ENCODE measurements at regions not wholly inside any gene's neighbourhood (a gene's known extent, or its start where the extent isn't known, plus 50 kb on each side); places are given as distances from the start of the nearest gene placed in this dataset.

DNA sequence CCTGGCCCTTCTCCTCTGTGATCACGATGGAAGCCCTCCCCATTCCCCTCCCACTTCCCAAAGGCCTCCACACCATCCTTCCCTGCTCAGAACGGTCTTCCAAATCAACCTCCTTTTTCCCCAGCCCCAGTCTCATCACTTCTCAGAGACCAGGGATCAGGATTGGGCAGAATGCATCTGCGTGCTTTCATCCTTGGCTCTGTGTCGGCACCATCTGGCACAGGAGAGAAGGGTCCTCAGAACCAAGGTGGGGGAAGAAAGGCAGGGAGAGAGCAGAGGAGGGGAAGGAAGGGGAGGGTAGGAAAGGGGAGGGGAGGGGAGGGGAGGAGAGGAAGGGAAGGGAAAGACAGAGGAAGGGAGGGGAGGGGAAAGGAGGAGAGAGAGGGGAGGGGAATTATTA is 52.4 kb upstream of the FICD start:
- DNase-seq (ENCODE audit: low spot score) (no peak), FAIRE-seq (no peak)

DNA sequence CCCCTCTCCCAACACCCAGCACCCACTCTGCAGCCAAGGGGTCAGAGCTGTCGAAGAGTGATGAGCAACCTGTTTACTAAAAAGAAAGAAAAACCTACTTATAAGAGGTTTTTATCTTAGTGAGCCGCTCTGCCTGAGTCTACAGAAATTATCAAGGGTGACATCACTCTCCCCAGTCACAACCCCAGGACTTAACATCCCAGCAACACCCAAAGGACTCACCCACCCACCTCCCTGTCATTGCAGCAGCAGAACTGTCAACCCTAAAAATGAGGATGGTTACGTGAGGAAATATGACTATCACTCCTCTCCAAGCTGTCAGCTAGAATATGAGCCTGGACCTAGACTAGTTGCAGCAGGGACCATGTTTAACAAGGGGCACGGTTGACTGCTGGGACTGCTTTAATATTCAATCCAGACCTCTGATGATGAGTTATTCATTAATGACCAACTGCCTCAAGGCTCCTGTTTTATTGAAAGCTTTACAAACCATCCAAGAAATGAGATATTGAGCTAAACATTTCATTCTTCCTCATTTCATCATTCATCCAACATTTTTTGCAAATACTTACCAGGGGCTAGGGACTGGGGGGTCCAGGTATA is 53.9 kb upstream of the FICD start:
- DNase-seq (ENCODE audit: low spot score): no peak
- no peak for FAIRE-seq

DNA sequence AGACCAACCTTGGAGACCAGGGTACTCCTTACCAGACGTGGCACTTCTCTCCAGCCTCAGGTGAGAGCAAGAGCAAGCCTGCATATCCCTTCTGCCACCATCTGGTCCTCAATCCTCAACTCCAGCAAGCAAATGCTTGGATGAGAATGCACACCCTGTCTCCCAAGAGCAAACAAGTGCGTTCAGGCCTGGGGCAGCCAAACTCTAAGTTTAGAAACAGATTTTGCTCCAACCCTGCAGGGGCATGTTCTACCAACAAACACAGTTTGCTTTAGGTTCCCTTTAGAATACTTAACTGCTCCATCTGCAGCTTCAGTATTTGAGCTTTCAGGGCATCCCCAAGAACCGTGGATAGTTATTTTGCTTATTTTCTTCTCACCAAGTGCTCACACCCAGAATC is 55.9 kb upstream of the FICD start:
- DNase-seq (ENCODE audit: low spot score) (no peak), FAIRE-seq (no peak)

DNA sequence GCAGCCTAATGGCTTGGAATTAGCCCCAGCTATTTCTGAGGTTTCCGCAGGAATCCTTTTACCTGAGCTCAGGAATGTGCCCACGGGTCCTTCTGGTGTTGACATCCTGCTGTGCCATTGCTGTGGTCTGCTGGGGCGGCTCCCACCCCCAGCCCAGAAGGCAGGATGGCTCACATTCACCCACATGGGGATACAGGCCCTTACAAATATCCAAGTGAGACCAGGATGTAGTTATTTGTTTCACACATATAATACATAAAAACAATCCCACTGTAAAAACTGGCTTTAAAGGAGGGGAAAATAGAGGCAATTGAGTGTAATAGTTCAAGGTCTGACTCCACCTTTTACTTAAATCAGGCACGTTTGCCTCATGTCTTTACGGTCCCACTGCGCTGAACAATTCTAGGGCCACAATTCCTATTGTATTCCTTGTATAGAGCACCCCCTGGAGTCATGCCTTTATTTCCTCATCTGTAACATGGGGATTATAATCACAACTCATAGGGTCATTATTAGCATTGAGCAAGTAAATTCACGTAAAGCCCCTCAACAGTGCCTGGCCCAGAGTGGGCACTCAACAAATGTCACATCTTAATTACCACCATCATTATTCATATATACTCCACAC is 57.2 kb upstream of the FICD start:
- DNase-seq (ENCODE audit: low spot score): no peak
- FAIRE-seq: no peak

DNA sequence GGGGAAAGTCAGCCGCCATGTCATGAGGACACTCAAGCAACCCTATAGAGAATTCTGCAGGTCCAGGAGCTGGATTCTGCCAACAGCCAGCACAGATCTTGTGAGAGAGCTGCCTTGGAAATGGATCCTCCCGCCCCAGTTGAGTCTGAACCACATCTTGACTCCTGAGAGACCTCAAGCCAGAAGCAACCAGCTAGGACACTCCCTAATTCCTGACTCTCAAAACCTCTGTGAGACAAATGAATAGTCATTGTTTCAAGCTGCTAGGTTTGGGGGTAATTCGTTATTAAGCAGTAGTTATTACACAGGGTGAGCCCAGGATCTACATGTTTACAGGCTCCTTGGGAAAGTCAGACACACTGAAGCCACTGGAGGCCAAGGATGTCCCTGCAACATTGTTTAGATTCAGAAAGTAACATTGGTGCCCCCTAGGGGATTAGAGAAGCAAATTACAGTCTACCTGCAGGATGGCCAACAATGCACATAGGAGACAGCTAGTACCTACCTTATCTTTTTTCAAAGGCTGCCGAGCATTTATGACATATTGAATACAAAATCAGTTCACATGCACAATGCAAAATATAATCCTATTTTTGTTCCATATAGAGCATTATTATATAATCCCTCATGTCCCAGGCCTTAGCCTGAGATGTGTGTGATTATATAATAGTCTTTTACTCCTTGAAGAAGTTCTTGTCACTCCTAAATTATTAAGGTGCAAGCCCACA is 57.9 kb upstream of the FICD start:
- FAIRE-seq (no peak), DNase-seq (ENCODE audit: low spot score) (peak; percentile 44)

DNA sequence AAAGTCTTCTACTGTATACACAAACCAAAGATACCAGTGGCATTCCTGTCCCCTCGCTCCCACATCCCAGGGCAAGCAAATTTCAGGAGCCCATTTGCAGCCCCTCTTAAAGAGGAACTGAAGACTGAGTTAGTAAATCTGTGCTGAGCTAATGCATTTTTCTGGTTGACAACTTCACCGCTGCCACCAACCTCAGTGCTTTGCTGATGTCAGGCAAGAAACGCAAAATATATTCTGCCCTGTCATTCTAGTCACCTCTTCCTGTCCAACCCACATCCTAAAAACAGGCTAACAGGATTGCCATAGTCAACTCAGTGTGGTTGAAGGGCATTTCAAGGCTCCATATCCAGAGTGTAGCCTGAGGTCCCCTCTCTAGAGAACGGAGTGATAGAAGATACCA is 59.4 kb upstream of the FICD start:
- no peak for FAIRE-seq
- no peak for DNase-seq (ENCODE audit: low spot score)

DNA sequence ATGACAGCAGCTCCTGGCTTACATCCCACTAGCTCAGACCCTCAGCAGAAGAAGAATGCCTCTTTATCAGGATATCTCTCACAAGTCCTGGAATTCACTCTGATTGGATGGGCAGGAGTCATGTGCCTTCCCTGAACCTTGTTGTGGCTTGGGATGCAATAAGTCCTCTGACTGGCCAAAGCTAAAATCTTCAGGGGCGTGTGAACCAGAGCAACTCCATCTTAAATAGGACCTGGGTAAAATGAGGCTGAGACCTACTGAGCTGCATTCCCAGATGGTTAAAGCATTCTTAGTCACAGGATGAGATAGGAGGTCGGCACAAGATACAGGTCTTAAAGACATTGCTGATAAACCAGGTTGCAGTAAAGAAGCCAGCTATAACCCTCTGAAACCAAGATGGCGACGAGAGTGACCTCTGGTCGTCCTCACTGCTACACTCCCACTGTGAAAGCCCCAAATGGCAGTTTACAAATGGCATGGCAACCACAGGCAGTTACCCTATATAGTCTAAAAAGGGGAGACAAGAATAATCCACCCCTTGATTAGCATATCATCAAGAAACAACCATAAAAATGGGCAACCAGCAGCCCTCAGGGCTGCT is 60.4 kb upstream of the FICD start:
- FAIRE-seq: no peak
- no peak for DNase-seq (ENCODE audit: low spot score)

DNA sequence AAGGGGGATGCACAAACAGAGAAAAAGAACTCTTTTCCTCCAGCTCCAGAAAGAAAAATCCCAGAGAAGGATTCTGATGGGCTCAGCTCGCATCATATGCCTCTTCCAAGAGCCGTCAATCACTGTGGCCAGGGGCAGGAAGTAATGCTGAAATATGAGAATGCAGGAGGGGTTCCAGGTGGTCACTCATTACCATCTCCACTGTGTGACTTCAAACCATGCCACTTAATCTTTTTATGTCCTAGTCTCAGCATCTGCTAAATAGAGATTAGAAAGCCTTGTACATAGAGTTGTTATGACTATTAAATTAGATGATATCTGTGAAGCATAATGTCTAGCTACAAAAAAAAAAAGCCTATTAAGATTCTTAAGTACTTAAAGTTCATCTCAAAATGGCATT is 65.6 kb upstream of the FICD start:
- no peak for DNase-seq (ENCODE audit: low spot score)
- FAIRE-seq: no peak

DNA sequence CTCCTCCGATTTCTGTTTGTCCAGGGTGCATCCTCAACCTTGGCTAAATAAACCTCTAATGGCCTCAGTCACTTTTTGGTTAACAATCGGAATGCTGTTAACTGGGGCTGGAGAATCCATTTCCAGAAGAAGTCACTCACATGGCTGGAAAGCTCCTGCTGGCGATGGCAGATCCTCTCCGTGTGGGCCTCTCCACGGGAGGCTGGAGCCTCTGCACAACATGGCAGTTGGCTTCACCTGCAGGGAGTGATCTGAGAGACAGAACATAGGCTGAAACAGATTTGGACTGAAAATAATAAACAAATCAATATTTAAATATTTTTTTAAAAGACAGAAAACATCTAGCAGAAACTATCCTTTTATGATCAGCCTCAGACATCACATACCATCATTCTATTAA is 66.8 kb upstream of the FICD start:
- FAIRE-seq (no peak), DNase-seq (ENCODE audit: low spot score) (no peak)

DNA sequence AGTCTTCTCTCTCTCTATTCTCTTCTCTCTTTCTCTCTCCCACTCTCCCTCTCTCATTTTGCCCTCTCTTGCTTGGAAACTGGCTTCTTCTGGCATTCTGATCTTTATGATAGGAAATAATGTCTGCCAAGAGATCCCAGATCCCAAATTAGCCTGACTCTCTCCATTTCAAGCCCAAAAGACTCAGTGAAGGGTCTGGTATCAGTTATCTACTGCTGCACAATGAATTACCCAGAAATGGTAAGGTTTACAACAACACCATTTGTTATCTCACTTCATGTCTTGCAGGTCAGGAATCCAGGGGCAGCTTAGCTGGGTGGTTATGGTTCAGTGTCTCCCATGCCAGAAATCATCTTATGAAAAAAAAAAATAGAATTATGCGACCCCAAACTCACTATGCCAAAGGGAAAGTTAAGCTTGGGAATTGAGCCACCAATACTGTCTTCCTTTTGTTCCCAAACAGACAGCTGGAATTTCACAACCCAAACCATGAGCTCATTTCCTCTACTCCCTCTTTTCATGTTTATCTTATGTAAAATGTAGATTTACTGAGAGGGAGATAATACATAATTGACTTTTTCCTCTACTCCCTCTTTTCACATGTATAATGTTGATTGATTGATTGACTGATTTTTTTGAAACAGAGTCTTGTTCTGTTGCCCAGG is 67.8 kb upstream of the FICD start:
- no peak for DNase-seq (ENCODE audit: low spot score)
- no peak for FAIRE-seq

DNA sequence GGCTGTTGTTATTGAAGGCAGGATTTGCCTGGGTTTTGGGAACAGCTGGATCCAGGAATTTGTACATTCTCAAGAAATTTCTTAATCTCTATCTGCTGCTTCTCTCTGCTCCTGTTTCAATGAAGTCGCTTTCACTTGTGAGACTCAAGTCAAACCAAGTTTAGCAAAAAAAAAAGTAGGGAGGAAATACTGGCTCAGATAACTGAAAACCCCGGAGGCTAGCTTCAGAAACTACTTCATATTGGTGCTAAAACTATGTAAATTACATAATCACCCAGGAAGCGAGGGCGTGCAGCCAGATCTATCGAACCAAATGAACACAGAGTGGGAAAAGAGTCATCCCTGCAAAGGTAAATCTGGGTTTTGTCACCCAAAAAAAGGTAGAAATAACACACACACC is 68.3 kb upstream of the FICD start:
- DNase-seq (ENCODE audit: low spot score) (no peak), FAIRE-seq (no peak)

DNA sequence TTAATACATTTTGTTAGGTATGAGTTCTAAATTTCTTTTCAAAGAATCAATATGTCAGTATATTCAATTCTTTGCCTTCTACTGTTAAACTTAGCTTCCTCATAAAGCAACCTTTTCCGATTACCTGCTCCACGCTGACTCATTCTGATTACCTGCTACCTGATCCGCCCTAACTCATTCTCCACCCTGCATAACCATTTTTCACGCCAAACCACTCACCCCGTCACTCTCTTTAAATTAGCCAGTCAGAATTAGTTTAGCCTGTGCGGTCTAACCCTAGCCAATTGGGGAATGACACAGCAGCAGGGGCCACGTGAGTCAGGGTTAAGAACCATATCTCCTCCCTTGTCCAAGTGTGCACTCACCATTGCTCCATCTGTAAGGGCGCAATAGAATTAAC is 72.2 kb upstream of the FICD start:
- no peak for FAIRE-seq

DNA sequence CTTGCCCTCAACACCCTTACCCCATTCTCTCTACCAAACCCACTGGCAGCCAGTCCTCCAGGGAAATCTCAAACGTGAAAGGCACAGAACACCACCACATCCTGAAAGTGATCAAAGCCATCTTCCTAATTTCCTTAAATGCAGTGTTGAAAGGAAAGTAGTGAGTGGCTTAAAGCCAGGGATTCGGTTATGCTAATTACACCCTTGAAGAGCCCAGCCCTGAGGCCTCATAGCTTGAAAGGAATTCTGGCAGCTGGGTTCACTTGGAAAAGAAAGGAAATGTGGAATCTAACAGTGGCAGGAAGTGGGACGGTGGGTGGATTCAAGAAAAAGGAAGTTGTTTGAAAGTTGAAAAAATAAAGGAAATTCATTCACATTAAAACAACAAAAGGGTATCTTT is 73.0 kb upstream of the FICD start:
- FAIRE-seq (no peak), DNase-seq (ENCODE audit: low spot score) (no peak)

More for the DNA sequence above, 72.2 kb upstream of the FICD start:
- no peak for DNase-seq (ENCODE audit: low spot score)

DNA sequence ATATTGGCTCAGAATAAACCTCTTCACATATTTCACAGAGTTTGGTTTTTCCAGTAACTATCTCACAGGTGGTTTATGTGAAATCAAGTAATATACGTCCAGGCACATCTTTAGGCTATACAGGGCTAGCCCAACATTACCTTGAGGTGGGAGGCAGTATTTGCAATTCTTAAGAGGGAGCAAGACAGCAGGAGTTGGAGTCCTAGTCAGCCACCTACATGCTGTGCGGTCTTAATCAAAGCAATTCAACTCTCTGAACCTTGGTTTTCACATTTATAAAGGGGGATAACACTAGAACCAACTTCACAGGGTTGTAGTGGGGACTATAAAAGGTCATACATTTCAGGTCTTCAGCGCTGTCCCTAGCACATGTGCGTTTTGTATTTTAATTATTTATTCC is 73.5 kb upstream of the FICD start:
- FAIRE-seq: no peak
- no peak for DNase-seq (ENCODE audit: low spot score)

DNA sequence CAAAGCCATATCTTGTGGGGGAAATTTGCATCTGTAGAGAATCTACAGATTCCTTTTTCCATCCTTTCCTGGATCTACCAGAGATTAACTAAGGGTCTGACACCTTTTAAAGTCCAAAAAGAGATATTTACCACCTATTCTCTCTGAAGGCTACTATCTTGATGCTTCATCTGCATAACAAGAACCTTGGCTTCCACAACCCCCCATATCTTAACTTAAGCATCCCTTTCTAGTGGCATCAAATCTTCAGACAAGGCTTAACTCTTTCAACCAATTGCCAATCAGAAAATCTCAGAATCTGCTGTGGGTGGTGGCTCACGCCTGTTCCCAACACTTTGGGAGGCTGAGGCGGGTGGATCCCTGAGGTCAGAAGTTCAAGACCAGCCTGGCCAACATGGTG is 74.3 kb upstream of the FICD start:
- no peak for FAIRE-seq
- DNase-seq (ENCODE audit: low spot score): no peak

DNA sequence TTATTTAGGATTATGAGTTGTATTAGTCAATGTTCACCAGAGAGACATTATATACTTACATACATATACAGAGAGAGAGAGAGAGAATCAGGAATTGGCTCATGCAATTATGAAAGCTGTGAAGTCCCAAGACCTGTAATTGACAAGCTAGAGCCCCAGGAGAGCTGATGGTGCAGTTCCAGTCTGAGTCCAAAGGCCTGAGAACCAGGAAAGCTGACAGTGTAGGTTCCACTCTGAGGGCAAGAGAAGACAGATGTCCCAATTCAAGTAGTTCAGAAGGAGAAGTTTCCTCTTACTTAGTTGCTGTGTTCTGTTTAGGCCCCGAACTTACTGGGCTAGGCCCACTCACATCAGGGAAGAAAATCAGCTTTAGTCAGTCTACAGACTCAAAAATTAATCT is 76.4 kb upstream of the FICD start:
- no peak for DNase-seq (ENCODE audit: low spot score)
- FAIRE-seq: no peak

DNA sequence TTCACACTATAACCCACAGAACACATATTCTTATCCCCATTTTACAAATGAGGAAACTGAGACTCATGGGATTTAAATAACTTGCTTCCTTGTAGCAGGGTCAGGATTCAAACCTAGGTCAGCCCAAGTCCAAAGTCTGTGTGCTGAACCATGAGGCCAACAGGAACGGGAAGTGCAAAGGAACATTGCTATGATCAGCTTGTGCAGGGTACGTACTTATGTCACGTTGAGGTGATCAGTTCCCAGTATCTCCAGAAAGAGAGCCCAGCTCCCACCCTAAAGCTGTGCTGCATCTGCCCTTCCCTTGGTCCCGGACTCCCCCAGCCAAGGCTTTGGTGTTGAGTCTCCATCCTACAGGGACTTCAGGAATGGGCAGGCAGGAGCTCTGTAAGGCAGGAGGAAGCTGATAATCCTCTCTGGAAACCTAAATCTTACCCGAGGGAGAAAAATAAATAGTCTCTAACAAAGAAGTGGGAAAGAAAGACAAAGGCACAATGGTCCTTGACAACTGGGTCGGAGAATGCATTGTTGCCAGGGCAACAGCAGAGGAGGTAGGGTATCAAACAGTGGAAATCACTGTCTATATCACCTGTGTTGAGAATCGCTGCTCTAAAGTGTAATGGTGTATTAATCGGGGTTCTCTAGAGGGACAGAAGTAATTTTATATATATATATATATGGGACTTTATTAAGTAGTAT is 82.5 kb upstream of the FICD start:
- no peak for FAIRE-seq

DNA sequence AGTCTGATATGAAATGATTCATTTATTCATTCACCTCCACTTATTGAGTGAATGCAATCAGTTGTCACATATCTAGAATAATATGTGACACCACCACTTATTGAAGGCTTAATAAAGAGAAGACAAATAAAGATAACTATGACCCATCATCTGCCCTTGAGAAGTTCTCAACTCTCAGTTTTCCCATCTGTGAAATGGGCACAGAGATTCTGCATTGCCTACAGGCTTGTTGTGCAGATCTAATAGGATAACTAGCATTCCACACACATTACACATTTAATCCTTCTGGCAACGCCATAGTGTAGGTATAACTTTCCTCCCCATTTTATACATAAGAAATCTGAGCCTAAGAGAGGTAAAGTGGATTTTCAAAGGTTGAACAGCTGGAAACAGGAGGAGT is 84.2 kb upstream of the FICD start:
- DNase-seq (ENCODE audit: low spot score) (no peak), FAIRE-seq (no peak)

More for the DNA sequence above, 82.5 kb upstream of the FICD start:
- no peak for DNase-seq (ENCODE audit: low spot score)

DNA sequence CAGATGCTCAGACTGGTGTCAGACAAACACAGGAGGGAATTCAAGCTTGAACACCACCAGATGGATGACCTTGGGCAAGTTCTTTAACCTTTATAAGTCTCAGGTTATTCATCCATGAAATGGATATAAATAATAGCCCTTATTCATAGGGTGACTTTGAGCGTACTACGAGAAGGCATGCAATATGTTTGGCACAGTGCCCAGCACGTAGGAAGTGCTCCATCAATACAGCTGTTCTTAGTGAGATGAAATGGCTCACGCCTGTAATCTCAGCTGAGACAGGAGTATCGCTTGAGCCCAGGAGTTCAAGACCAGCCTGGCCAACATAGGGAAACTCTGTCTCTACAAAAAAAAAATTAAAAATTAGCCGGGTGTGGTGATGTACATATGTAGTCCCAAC is 84.8 kb upstream of the FICD start:
- FAIRE-seq (no peak), DNase-seq (ENCODE audit: low spot score) (no peak)

DNA sequence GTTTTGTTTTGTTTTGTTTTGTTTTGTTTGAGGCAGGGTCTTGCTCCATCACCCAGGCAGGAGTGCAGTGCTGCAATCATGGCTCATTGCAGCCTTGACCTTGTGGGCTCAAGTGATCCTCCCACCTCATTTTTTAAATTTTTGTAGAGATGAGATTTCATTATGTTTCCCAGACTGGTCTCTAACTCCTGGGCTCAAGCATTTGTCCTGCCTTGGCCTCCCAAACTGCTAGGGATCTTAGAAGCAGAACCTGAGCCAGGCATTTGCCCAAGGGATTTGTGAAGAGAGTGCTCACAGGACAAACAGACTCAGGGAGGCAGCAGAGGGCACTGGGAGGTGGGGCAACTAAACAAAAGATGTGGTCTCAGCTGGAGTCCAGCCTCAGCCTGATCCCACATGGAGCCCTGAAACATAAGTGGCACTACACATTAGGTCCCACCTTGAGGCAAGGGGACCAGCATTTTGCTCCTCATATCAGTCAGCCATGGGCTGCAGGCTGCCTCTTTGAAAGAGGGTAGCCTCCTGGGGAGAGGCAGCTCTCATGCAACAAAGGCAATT is 86.2 kb upstream of the CMKLR1 start:
- DNase-seq (ENCODE audit: low spot score) (no peak), FAIRE-seq (no peak)

DNA sequence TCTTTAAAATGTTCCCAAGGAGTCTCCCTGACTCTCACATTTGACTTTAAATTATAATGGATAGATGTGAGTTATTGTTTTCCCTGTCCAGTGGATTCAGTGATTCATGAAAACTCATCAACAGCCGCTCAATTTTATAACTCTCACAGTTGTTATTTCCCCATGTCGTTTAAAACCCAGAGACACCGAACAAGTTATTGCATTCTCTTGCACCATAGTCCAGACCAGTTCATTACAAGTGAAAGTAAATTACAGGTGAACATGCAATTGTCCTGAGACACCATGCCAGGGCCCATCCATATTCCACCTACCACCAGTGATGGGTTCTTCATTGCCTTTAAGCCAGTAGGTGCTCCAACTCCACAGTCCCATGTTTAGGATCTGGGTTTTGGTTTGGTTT is 85.7 kb upstream of the CMKLR1 start:
- no peak for DNase-seq (ENCODE audit: low spot score)
- no peak for FAIRE-seq
